SU-DHL-6 (cell line): ENCODE measurements at regions not wholly inside any gene's neighbourhood (a gene's known extent, or its start where the extent isn't known, plus 50 kb on each side); places are given as distances from the start of the nearest gene placed in this dataset.

Experiments used
- H2AFZ ChIP-seq: fragments of 200-600 bp; sonication (generic); 2 replicates; pipeline ENCODE4 v1.6.1; 2014; ENCODE audit warnings: low read depth, mild to moderate bottlenecking, moderate library complexity, mixed read lengths, antibody characterized with exemption, low read length; ENCODE audit not compliant: severe bottlenecking
- H3F3A ChIP-seq: fragments of 200-600 bp; shearing (Covaris generic); 2 replicates; pipeline ENCODE4 v1.6.0; 2016; ENCODE audit warnings: antibody characterized with exemption, mild to moderate bottlenecking; ENCODE audit not compliant: insufficient read depth
- H3K27ac ChIP-seq: fragments of 200-600 bp; sonication (generic); 2 replicates; pipeline ENCODE4 v1.5.1; 2016; ENCODE audit warnings: low read depth, mild to moderate bottlenecking, low read length, moderate library complexity, mixed read lengths
- H3K27me3 ChIP-seq: fragments of 200-600 bp; sonication (generic), shearing (Covaris generic); 2 replicates; pipeline ENCODE4 v1.6.0; 2014; ENCODE audit warnings: mild to moderate bottlenecking, low read length
- H3K36me3 ChIP-seq: fragments of 200-600 bp; sonication (generic); 2 replicates; pipeline ENCODE4 v1.6.1; 2014; ENCODE audit warnings: mild to moderate bottlenecking, low read length, mixed read lengths
- H3K4me2 ChIP-seq: fragments of 300-600, 200-600 bp; shearing (Covaris generic), sonication (generic); 2 replicates; pipeline ENCODE4 v1.6.0; 2014; ENCODE audit warnings: low read length, low read depth, mild to moderate bottlenecking; ENCODE audit not compliant: poor library complexity, severe bottlenecking
- H3K4me3 ChIP-seq: fragments of 200-600 bp; sonication (generic); 2 replicates; pipeline ENCODE4 v1.5.1; 2014; ENCODE audit warnings: antibody characterized with exemption, low read length, mild to moderate bottlenecking, mixed read lengths; ENCODE audit not compliant: insufficient read depth, poor library complexity, severe bottlenecking
- H3K79me2 ChIP-seq: fragments of 200-600 bp; sonication (generic); 2 replicates; pipeline ENCODE4 v1.6.1; 2014; ENCODE audit warnings: mild to moderate bottlenecking, low read length, moderate library complexity; ENCODE audit not compliant: insufficient read depth
- H3K9ac ChIP-seq: fragments of 200-600 bp; sonication (generic); 2 replicates; pipeline ENCODE4 v1.7.0; 2014; ENCODE audit warnings: mild to moderate bottlenecking, low read length
- H3K9me2 ChIP-seq: fragments of 200-600 bp; sonication (generic); replicated peaks from 2 replicates; pipeline ENCODE4 v1.6.1; 2014; ENCODE audit warnings: low read length; ENCODE audit not compliant: insufficient read depth
- H3K9me3 ChIP-seq: fragments of 200-600 bp; sonication (generic); 2 replicates; pipeline ENCODE4 v1.6.1; 2014; ENCODE audit warnings: low read length, mixed read lengths; ENCODE audit not compliant: insufficient read depth
- H4K20me1 ChIP-seq: fragments of 200-600 bp; sonication (generic); 2 replicates; pipeline ENCODE4 v1.6.1; 2014; ENCODE audit warnings: low read depth, mild to moderate bottlenecking, antibody characterized with exemption, low read length, moderate library complexity, mixed read lengths
- EZH2phosphoT487 ChIP-seq: fragments of 200-600 bp; sonication (generic), shearing (Covaris generic); conservative IDR thresholded peaks from 2 replicates; pipeline ENCODE4 v1.6.1; 2018; ENCODE audit warnings: mild to moderate bottlenecking, antibody characterized with exemption, low read length, moderate library complexity, mixed read lengths
- TF ChIP-seq, protein P1 (sequence below): fragments of 200-600 bp; sonication (generic); IDR thresholded peaks from one replicate; pipeline ENCODE4 v1.5.1; 2017; ENCODE audit warnings: antibody characterized with exemption, mild to moderate bottlenecking, low read length, moderate library complexity; ENCODE audit not compliant: insufficient read depth, poor library complexity, severe bottlenecking

DNA sequence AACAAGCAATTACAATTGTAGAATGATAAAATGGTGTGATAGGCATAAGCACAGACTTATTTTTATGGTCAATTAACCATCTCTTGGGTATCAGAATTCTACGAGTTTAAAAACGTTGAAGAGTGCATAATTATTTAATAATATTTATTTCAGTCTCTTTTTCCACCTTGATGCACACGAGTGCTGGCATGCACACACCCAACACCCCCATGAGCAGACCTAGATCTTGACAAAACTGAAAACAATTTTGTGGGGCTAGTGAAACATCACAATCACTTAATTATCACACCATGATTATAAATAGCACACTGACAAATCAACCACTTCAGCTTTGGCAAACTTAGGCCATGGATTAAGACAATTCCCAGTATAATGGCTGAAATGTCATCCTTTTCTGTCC, 61.0 kb upstream of the RFC3 start:
- Histone ChIP-seq H3K9ac (peak overlapping the region; percentile 10; the same call in 1 of the 2 replicates), H2AFZ (peak overlapping the region; percentile 75)

GRCh38 chr13:33757713-33758112, 60.2 kb upstream of the RFC3 start:
- Histone ChIP-seq H3K79me2 (no peaks in the 10 kb centered on the region), H3K27me3 (no peaks in the 10 kb centered on the region), H3K36me3 (no peaks in the 10 kb centered on the region), H3K9ac (peak overlapping the region; percentile 10; the same call in 1 of the 2 replicates), H3K9me2 (no peaks in the 10 kb centered on the region), H3K27ac (peak overlapping the region; percentile 76), H3F3A (peaks cover 29% of the 10 kb centered on the region; the same call in 1 of the 2 replicates), H3K4me2 (peak overlapping the region; percentile 64), H2AFZ (peak overlapping the region; percentile 75), H3K4me3 (peak overlapping the region; percentile 23), H4K20me1 (no peaks in the 10 kb centered on the region), H3K9me3 (no peaks in the 10 kb centered on the region)
- TF ChIP-seq, protein P1, sequence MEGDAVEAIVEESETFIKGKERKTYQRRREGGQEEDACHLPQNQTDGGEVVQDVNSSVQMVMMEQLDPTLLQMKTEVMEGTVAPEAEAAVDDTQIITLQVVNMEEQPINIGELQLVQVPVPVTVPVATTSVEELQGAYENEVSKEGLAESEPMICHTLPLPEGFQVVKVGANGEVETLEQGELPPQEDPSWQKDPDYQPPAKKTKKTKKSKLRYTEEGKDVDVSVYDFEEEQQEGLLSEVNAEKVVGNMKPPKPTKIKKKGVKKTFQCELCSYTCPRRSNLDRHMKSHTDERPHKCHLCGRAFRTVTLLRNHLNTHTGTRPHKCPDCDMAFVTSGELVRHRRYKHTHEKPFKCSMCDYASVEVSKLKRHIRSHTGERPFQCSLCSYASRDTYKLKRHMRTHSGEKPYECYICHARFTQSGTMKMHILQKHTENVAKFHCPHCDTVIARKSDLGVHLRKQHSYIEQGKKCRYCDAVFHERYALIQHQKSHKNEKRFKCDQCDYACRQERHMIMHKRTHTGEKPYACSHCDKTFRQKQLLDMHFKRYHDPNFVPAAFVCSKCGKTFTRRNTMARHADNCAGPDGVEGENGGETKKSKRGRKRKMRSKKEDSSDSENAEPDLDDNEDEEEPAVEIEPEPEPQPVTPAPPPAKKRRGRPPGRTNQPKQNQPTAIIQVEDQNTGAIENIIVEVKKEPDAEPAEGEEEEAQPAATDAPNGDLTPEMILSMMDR = no peak
- TF ChIP-seq EZH2phosphoT487 = no peak

More for the DNA sequence above, 61.0 kb upstream of the RFC3 start:
- no peaks in the 10 kb centered on the region for H4K20me1 ChIP-seq
- H3K36me3 ChIP-seq = no peaks in the 10 kb centered on the region
- H3K4me2 ChIP-seq = peak overlapping the region; percentile 64
- no peaks in the 10 kb centered on the region for H3K9me2 ChIP-seq
- H3K9me3 ChIP-seq = no peaks in the 10 kb centered on the region
- H3K4me3 ChIP-seq = peak overlapping the region; percentile 23
- peaks cover 29% of the 10 kb centered on the region; the same call in 1 of the 2 replicates for H3F3A ChIP-seq
- H3K79me2 ChIP-seq = no peaks in the 10 kb centered on the region
- no peak for TF ChIP-seq EZH2phosphoT487
- TF ChIP-seq, protein P1 = no peak
- peak overlapping the region; percentile 76 for H3K27ac ChIP-seq
- H3K27me3 ChIP-seq = no peaks in the 10 kb centered on the region

DNA sequence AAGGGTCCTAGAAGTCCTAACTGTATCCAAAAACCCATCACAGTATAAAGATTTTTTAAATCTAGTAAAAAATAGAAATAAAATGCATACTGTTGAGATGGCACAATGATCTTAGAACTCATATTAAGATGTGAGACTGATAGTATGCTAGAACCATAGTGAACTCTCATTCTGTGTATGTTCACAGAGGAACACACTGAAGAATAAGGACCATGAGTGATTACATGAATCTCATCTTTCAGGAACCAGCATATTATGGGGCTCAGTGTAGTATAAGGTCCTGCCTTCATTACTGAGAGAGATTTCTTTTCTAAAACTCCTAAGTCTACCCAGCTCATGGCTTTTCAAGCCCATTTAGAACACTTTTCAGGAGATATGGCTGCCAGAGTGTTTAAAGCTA, 59.8 kb upstream of the RFC3 start:
- Histone ChIP-seq H4K20me1 (no peaks in the 10 kb centered on the region), H3K9ac (peak overlapping the region; percentile 10), H3K4me2 (peak overlapping the region; percentile 64), H2AFZ (peak overlapping the region; percentile 75), H3K36me3 (no peaks in the 10 kb centered on the region), H3K27me3 (no peaks in the 10 kb centered on the region), H3K27ac (peak overlapping the region; percentile 76), H3K79me2 (no peaks in the 10 kb centered on the region), H3F3A (peaks cover 29% of the 10 kb centered on the region; the same call in 1 of the 2 replicates), H3K9me2 (no peaks in the 10 kb centered on the region), H3K9me3 (no peaks in the 10 kb centered on the region), H3K4me3 (no peak overlapping the region)
- TF ChIP-seq, protein P1 = no peak
- TF ChIP-seq EZH2phosphoT487 = no peak
